Gastrocnemius medialis (tissue), 4 donors: ENCODE measurements at regions not wholly inside any gene's neighbourhood (a gene's known extent, or its start where the extent isn't known, plus 50 kb on each side); places are given as distances from the start of the nearest gene placed in this dataset.

Source experiments
- CTCF ChIP-seq, 5 experiments: fragments of 450-650 bp in 3 of 5; fragments of 200-600 bp in 2 of 5; sonication (generic) in 2 of 5; IDR thresholded peaks in 4 of 5; conservative IDR thresholded peaks in 1 of 5; 1 replicate in 4 of 5; 2 replicates in 1 of 5; pipeline ENCODE4 v1.5.1; 2016 to 2019; ENCODE audit warnings: antibody characterized with exemption in 5 of 5, mild to moderate bottlenecking in 3 of 5, moderate library complexity in 3 of 5
- POLR2A ChIP-seq, 2 donors: fragments of 450-650 bp; IDR thresholded peaks; one replicate each; pipeline ENCODE4 v1.6.1; 2017; ENCODE audit warnings: antibody characterized with exemption in 2 of 2, mild to moderate bottlenecking in 2 of 2, moderate library complexity in 2 of 2

- TF ChIP-seq POLR2A (IDR thresholded peaks at IDR 0.05) (no peak), CTCF (IDR thresholded peaks at IDR 0.05 in 4 of 5, conservative IDR thresholded peaks at IDR 0.05 in 1 of 5) (no peak)
Measured at GRCh38 chr21:24995216-24995615, 612.1 kb downstream of the MRPL39 start.
